DOHH2 (cell line): ENCODE measurements at regions not wholly inside any gene's neighbourhood (a gene's known extent, or its start where the extent isn't known, plus 50 kb on each side); places are given as distances from the start of the nearest gene placed in this dataset.

Experiments used
- H3F3A ChIP-seq: fragments of 200-600 bp; sonication (generic), shearing (Covaris generic); 2 replicates; pipeline ENCODE4 v1.6.0; 2016; ENCODE audit warnings: antibody characterized with exemption, mild to moderate bottlenecking; ENCODE audit not compliant: control insufficient read depth, insufficient read depth
- H3K27ac ChIP-seq: fragments of 200-600 bp; sonication (generic); 2 replicates; pipeline ENCODE4 v1.5.1; 2014; ENCODE audit warnings: low read depth, mild to moderate bottlenecking, low read length, moderate library complexity
- H3K27me3 ChIP-seq: fragments of 200-600 bp; sonication (generic); 2 replicates; pipeline ENCODE4 v1.6.1; 2014; ENCODE audit warnings: mild to moderate bottlenecking, low read length, mixed read lengths; ENCODE audit not compliant: control insufficient read depth
- H3K36me3 ChIP-seq: fragments of 200-600 bp; sonication (generic); 2 replicates; pipeline ENCODE4 v1.6.1; 2014; ENCODE audit warnings: mild to moderate bottlenecking, low read length, moderate library complexity, mixed read lengths; ENCODE audit not compliant: control insufficient read depth
- H3K4me1 ChIP-seq: fragments of 200-600 bp; sonication (generic); 2 replicates; pipeline ENCODE4 v1.6.1; 2014; ENCODE audit warnings: mild to moderate bottlenecking, low read length, mixed read lengths; ENCODE audit not compliant: control insufficient read depth
- H3K4me2 ChIP-seq: fragments of 200-600 bp; sonication (generic); 2 replicates; pipeline ENCODE4 v1.6.0; 2014; ENCODE audit warnings: mild to moderate bottlenecking, low read length, moderate library complexity
- H3K4me3 ChIP-seq: fragments of 200-600 bp; sonication (generic); 2 replicates; pipeline ENCODE4 v1.5.1; 2014; ENCODE audit warnings: mild to moderate bottlenecking, low read length, mixed read lengths
- H3K79me2 ChIP-seq: fragments of 200-600 bp; sonication (generic); 2 replicates; pipeline ENCODE4 v1.6.1; 2014; ENCODE audit warnings: mild to moderate bottlenecking, low read length, mixed read lengths; ENCODE audit not compliant: control insufficient read depth
- H3K9me2 ChIP-seq: fragments of 200-600 bp; sonication (generic); replicated peaks from 2 replicates; pipeline ENCODE4 v1.6.1; 2014; ENCODE audit warnings: mild to moderate bottlenecking, low read length, mixed read lengths; ENCODE audit not compliant: control insufficient read depth
- H3K9me3 ChIP-seq: fragments of 200-600 bp; sonication (generic); 2 replicates; pipeline ENCODE4 v1.6.1; 2014; ENCODE audit warnings: antibody characterized with exemption, low read length, mixed read lengths; ENCODE audit not compliant: control insufficient read depth, insufficient read depth
- H4K20me1 ChIP-seq: fragments of 200-600 bp; sonication (generic); 2 replicates; pipeline ENCODE4 v1.6.0; 2014; ENCODE audit warnings: low read depth, mild to moderate bottlenecking, antibody characterized with exemption, low read length, moderate library complexity; ENCODE audit not compliant: control insufficient read depth, insufficient read depth
- CTCF ChIP-seq: fragments of 200-600 bp; sonication (generic); IDR thresholded peaks from one replicate; pipeline ENCODE4 v1.5.1; 2014; ENCODE audit warnings: antibody characterized with exemption, mild to moderate bottlenecking, low read depth, low read length; ENCODE audit not compliant: poor library complexity, severe bottlenecking
- EZH2phosphoT487 ChIP-seq: fragments of 200-600 bp; sonication (generic); IDR thresholded peaks from 2 replicates; pipeline ENCODE4 v1.6.1; 2017; ENCODE audit warnings: borderline replicate concordance, mild to moderate bottlenecking, antibody characterized with exemption, low read length, moderate library complexity, mixed read lengths

GRCh38 chr12:9391815-9392214, 183.6 kb upstream of the PZP start:
- H3K27me3 ChIP-seq, result no peaks in the 10 kb centered on the region

GRCh38 chr12:9390761-9391160, 182.6 kb upstream of the PZP start:
- Histone ChIP-seq H3K4me2 (no peak overlapping the region), H3K9me2 (no peaks in the 10 kb centered on the region), H3K4me3 (no peak overlapping the region), H3K9me3 (no peaks in the 10 kb centered on the region), H3K4me1 (peaks cover 11% of the 10 kb centered on the region), H3K27ac (no peak overlapping the region), H3K27me3 (no peaks in the 10 kb centered on the region), H3K79me2 (no peaks in the 10 kb centered on the region), H3K36me3 (no peaks in the 10 kb centered on the region), H4K20me1 (no peaks in the 10 kb centered on the region), H3F3A (no peaks in the 10 kb centered on the region)
- TF ChIP-seq EZH2phosphoT487 (no peak), CTCF (no peak)

More at GRCh38 chr12:9391815-9392214, 183.6 kb upstream of the PZP start:
- H3K27ac ChIP-seq, result no peak overlapping the region
- no peaks in the 10 kb centered on the region for H3K79me2 ChIP-seq
- H3K9me2 ChIP-seq, result no peaks in the 10 kb centered on the region
- no peak overlapping the region for H3K4me3 ChIP-seq
- H4K20me1 ChIP-seq, result no peaks in the 10 kb centered on the region
- no peaks in the 10 kb centered on the region for H3F3A ChIP-seq
- TF ChIP-seq CTCF (no peak), EZH2phosphoT487 (no peak)
- H3K9me3 ChIP-seq, result no peaks in the 10 kb centered on the region
- H3K4me1 ChIP-seq, result peaks cover 11% of the 10 kb centered on the region
- H3K4me2 ChIP-seq, result no peak overlapping the region
- no peaks in the 10 kb centered on the region for H3K36me3 ChIP-seq

GRCh38 chr12:9389796-9390195, 181.6 kb upstream of the PZP start:
- Histone ChIP-seq H3K27me3 (no peaks in the 10 kb centered on the region), H3K36me3 (no peaks in the 10 kb centered on the region), H3K4me1 (peaks cover 11% of the 10 kb centered on the region), H3F3A (no peaks in the 10 kb centered on the region), H4K20me1 (no peaks in the 10 kb centered on the region), H3K9me2 (no peaks in the 10 kb centered on the region), H3K4me3 (no peak overlapping the region), H3K9me3 (no peaks in the 10 kb centered on the region), H3K27ac (no peak overlapping the region), H3K79me2 (no peaks in the 10 kb centered on the region), H3K4me2 (no peak overlapping the region)
- TF ChIP-seq EZH2phosphoT487, result no peak
- TF ChIP-seq CTCF, result no peak

GRCh38 chr12:9388379-9388778, 180.2 kb upstream of the PZP start:
- H3K9me3 ChIP-seq, result no peaks in the 10 kb centered on the region
- H3K36me3 ChIP-seq, result no peaks in the 10 kb centered on the region
- peaks cover 11% of the 10 kb centered on the region for H3K4me1 ChIP-seq
- no peak overlapping the region for H3K27ac ChIP-seq
- H3K79me2 ChIP-seq, result no peaks in the 10 kb centered on the region
- no peaks in the 10 kb centered on the region for H3K9me2 ChIP-seq
- no peaks in the 10 kb centered on the region for H4K20me1 ChIP-seq
- H3K27me3 ChIP-seq, result no peaks in the 10 kb centered on the region
- H3K4me3 ChIP-seq, result no peak overlapping the region
- H3K4me2 ChIP-seq, result no peak overlapping the region
- H3F3A ChIP-seq, result no peaks in the 10 kb centered on the region
- TF ChIP-seq EZH2phosphoT487 (no peak), CTCF (no peak)
